NCI-H2171 (cell line): ENCODE measurements at regions not wholly inside any gene's neighbourhood (a gene's known extent, or its start where the extent isn't known, plus 50 kb on each side); places are given as distances from the start of the nearest gene placed in this dataset.

Experiments used
- DNase-seq: peaks from one replicate; lab custom pipeline; 2025; lab: John Stamatoyannopoulos, UW

- DNase-seq = no peak
Observed at GRCh38 chr11:119982517-119983239, 155.2 kb downstream of the TRIM29 start.

- no peak for DNase-seq
Observed at GRCh38 chr11:119980431-119980830, 157.5 kb downstream of the TRIM29 start.

- DNase-seq = no peak
Observed at GRCh38 chr11:119979701-119980100, 158.2 kb downstream of the TRIM29 start.

DNA sequence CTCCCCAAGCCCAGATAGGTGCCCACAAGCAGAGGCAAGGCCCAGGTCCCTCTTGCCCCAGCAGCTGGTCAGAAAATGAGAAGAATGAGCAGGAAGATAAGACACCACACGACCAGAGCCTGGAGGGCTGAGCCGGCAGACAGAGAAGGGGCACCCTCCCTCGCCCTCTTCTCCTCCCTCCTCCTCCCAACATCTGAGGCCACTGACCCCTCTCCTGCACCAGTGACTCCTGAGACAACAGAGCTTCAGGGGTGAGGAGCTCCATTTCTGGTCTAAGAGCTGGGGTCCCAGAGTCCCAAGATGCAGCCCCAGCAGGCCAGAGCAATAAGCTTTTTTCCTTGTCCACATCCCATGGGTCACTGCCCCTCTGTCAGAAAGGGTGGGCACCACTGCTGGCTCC, 159.2 kb downstream of the TRIM29 start:
- DNase-seq = no peak

DNA sequence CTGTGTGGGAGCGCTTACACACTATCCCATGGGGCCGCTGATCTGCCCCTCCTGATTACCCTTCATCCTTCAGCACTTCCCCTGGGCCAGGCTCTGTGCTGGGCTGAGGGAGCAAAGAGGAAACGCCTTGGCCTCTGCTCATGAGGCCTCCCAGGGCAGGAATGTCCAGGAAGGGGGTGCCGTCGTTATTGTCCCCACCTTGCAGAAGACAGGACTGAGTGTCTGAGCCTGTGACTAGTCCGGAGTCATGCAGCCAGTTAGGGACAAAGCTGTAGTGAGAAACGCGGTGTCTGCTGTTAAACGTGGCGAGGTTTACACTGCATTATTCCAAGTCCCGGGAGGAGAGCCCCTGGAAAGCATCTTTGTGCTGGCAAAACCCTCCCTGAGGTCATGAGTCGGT, 160.0 kb downstream of the TRIM29 start:
- DNase-seq = no peak

GRCh38 chr11:119977561-119977860, 160.4 kb downstream of the TRIM29 start:
- DNase-seq = no peak

- no peak for DNase-seq
Observed at GRCh38 chr11:119976805-119977560, 160.9 kb downstream of the TRIM29 start.

DNA sequence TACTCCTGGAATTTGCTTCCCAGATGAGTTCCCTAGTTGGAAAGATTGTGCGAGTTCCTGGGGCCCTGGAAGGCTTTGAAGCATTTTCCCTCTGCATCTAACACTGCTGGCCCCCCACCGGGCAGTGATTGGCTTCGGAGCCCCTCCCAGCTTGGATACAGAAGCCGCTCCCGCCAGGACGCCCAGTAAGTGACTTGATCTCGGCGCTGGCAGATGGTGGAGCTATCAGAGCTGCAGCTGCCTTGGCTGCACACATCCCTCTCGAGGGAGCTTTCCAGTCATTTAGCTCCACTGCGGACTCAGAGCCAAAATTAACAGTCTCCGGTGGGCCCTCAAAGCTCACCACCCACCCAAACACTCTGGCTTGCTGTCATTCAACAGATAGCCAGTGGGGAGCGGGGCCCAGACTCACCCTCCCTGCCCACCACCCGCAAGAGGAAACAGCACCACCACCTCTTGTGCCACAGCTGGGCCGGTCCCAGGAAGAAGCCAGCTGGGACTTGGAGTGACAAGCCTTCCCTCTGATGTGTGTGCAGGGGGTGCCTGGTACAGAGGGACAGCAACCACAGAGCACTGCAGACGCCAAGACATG, 162.3 kb downstream of the TRIM29 start:
- peak; percentile 71 for DNase-seq

GRCh38 chr11:119974467-119974866, 163.4 kb downstream of the TRIM29 start:
- no peak for DNase-seq

- DNase-seq = no peak
Observed at GRCh38 chr11:119974051-119974450, 163.9 kb downstream of the TRIM29 start.

DNA sequence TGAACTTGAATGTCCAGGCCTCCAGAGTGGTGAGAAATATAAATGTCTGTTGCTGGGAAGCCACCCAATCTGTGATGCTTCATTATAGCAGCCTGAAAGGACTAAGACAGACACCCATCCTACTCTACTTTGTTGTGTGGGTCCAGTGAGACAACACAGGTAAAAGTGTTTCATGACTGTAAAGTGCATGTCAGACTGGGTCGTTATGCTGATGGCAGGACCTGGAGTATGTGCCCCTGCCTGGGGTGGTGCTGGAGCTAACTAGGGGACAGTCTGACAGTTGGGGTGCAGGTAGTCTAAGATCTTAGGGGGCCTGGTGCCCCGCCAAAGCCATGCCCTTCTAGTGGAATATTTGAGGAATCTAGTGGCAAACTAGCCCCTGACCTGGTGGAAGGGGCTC, 165.6 kb downstream of the TRIM29 start:
- no peak for DNase-seq

- no peak for DNase-seq
Observed at GRCh38 chr11:119970555-119971304, 167.2 kb downstream of the TRIM29 start.

- DNase-seq = no peak
Observed at GRCh38 chr11:119964136-119965025, 173.5 kb downstream of the TRIM29 start.

DNA sequence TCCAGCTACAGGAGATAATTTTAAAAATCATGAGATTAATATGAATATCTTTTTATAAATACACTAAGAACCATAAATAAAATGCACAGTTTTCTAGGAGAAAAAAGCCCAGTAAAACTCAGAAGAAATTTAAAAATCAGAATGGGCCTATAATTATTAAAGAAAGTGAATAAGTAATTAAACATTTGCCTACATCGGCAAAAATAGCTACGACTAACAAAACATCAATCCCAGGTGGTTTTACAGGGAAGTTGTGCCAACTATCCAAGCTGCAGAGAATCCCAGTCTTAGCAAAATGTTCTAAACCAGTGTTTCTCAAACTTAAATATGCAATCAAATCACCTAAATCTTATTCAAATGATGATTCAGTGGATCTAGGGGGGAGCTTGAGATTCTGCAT, 180.0 kb downstream of the TRIM29 start:
- DNase-seq = no peak

DNA sequence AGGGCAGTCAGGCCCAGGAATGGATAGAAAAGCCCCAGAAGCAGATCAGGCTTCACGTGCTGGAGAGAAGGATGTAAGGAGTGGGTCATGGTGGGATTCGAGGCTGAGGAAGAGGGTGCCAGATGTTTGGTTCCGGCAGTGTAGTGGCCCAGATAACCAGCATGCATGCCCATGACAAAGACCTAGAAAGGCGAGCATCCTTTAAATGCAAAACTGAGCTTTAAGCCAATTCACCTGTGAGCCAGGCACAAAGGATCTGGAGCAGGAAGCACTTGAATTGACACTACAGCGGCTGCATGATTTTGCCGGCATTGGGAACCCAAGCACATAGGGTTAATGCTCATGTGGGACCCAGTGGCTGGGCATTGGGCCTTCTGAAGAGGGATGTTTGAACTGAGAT, 185.5 kb downstream of the TRIM29 start:
- no peak for DNase-seq

DNA sequence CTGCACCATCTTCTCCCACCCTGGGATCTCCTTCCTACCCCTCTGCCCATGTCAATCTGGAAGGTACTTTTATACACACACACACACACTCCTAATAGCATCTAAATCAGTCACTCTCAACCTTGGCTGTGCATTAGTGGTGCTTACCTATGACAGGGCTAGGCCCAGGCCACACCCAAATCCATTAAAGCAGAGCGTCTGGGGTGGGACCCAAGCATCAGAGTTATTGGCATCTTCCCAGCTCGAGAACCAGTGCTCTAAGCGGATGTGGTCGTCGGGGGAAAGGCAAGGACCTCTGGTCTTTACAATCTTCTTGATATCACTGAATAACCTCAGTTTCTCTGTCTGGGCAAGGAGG, 194.6 kb downstream of the TRIM29 start:
- DNase-seq = no peak

- no peak for DNase-seq
Observed at GRCh38 chr11:119942583-119943297, 195.2 kb downstream of the TRIM29 start.

DNA sequence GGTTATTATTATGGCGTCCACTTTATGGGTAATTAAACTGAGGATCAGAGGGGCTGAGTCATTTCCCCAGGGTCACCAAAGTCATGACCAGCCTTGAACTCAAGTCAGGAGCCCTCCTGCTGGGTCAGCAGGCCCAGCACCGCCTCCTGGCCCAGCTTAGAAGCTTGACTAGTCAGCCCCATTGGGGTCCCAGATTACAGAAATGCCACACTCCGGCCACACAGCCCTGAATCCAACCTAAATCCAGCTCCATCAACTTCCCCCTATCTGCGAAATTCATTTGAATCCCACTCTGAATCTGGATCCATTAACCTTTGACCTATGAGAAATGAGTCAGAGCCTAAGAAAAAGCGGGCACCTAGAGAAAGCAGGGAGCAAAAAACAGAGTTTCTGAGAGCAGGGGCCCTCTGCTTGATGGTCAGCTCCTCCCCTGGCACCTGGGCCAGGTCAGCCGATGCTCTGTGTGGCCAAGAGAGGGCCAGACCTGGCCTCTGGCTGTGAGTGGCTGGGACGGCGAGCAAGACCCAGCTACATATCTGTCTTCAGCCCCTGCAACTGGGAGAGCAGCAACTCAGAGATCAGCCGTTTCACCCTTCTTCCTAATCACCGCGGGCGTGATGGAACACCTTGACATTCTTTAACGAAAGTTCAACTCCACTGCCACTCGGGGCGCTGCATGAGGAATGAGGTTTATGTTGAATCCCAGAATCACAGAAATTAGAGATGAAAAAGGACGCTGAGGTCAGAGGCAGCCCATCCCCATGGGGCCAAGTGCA, 196.1 kb downstream of the TRIM29 start:
- no peak for DNase-seq

GRCh38 chr11:119941171-119941570, 196.7 kb downstream of the TRIM29 start:
- no peak for DNase-seq

GRCh38 chr11:119940401-119940976, 197.4 kb downstream of the TRIM29 start:
- DNase-seq = no peak
